IMR-90 (cell line): ENCODE measurements at regions not wholly inside any gene's neighbourhood (a gene's known extent, or its start where the extent isn't known, plus 50 kb on each side); places are given as distances from the start of the nearest gene placed in this dataset.

Experiments
- ATAC-seq: fragments of 200-7000 bp; cut with Tn5 transposase; 2 replicates; pipeline ENCODE4 v1.9.1; 2020; ENCODE audit warnings: low read depth, mild to moderate bottlenecking, moderate library complexity
- BruUV-seq: library from RNA; stranded (reverse); fragments of 400-500 nt; replicated peaks from 2 replicates; lab custom pipeline; 2021; lab: Mats Ljungman, UMichigan
- CTCF ChIA-PET: fragments of 300-600 bp; formaldehyde crosslinking; extraction: SDS; loops from one replicate; lab custom pipeline; 2021; ENCODE audit warnings: antibody characterized with exemption; lab: Yijun Ruan, JAX
- POLR2A ChIA-PET: fragments of 300-600 bp; sonication (Branson Sonifier 250); formaldehyde crosslinking; loops from one replicate; lab custom pipeline; 2022; ENCODE audit warnings: antibody characterized with exemption; ENCODE audit not compliant: unreplicated experiment; lab: Charles Lee
- DNase-seq: peaks from one replicate; pipeline ENCODE4 v3.0.0; 2013
- H2AFZ ChIP-seq: replicated peaks from 2 replicates; pipeline ENCODE3; 2013; ENCODE audit warnings: low read length, mild to moderate bottlenecking; ENCODE audit not compliant: poor library complexity
- H2AK5ac ChIP-seq: 2 replicates; pipeline ENCODE4 v1.6.1; 2013; ENCODE audit warnings: low read depth, low read length, inconsistent platforms
- H2AK9ac ChIP-seq: replicated peaks from 2 replicates; pipeline ENCODE3; 2013; ENCODE audit warnings: mild to moderate bottlenecking, low read depth, low read length, moderate library complexity; ENCODE audit not compliant: poor library complexity
- H2BK120ac ChIP-seq: 2 replicates; pipeline ENCODE4 v1.6.1; 2013; ENCODE audit warnings: low read depth, low read length, inconsistent platforms
- H2BK15ac ChIP-seq: 3 replicates; pipeline ENCODE4 v1.6.1; 2013; ENCODE audit warnings: low read depth, low read length, inconsistent platforms
- H2BK20ac ChIP-seq: 2 replicates; pipeline ENCODE4 v1.6.1; 2013; ENCODE audit warnings: low read depth, mild to moderate bottlenecking, inconsistent platforms, low read length, moderate library complexity
- H2BK5ac ChIP-seq: 2 replicates; pipeline ENCODE4 v1.6.1; 2013; ENCODE audit warnings: mild to moderate bottlenecking, low read depth, low read length, inconsistent platforms; ENCODE audit not compliant: poor library complexity, severe bottlenecking
- H3K14ac ChIP-seq: replicated peaks from 2 replicates; pipeline ENCODE4 v1.6.1; 2013; ENCODE audit warnings: low read depth, low read length, inconsistent platforms
- H3K18ac ChIP-seq: 2 replicates; pipeline ENCODE4 v1.6.1; 2013; ENCODE audit warnings: low read depth, low read length, control low read depth
- H3K23ac ChIP-seq: 2 replicates; pipeline ENCODE4 v1.6.1; 2013; ENCODE audit warnings: low read depth, low read length, inconsistent platforms
- H3K27ac ChIP-seq: 2 replicates; pipeline ENCODE4 v1.5.1; 2013; ENCODE audit warnings: mild to moderate bottlenecking, control low read depth, low read length; ENCODE audit not compliant: insufficient read depth
- H3K27me3 ChIP-seq: 2 replicates; pipeline ENCODE4 v1.6.1; 2013; ENCODE audit warnings: low read length; ENCODE audit not compliant: control insufficient read depth, insufficient read depth
- H3K36me3 ChIP-seq: 2 replicates; pipeline ENCODE4 v1.6.1; 2013; ENCODE audit warnings: low read length, mixed read lengths; ENCODE audit not compliant: control insufficient read depth, insufficient read depth
- H3K4ac ChIP-seq: 2 replicates; pipeline ENCODE4 v1.6.1; 2013; ENCODE audit warnings: low read depth, low read length, inconsistent platforms
- H3K4me1 ChIP-seq: 2 replicates; pipeline ENCODE4 v1.6.1; 2013; ENCODE audit warnings: low read length, mixed read lengths; ENCODE audit not compliant: control insufficient read depth, insufficient read depth
- H3K4me2 ChIP-seq: 2 replicates; pipeline ENCODE4 v1.6.1; 2013; ENCODE audit warnings: low read depth, mild to moderate bottlenecking, control low read depth, low read length, moderate library complexity
- H3K4me3 ChIP-seq: 2 replicates; pipeline ENCODE4 v1.5.1; 2013; ENCODE audit warnings: low read depth, mild to moderate bottlenecking, control low read depth, low read length, moderate library complexity; ENCODE audit not compliant: insufficient read depth
- H3K56ac ChIP-seq: 2 replicates; pipeline ENCODE4 v1.6.1; 2013; ENCODE audit warnings: low read length, inconsistent platforms; ENCODE audit not compliant: insufficient read depth; ENCODE audit errors: extremely low read depth
- H3K79me1 ChIP-seq, 2 experiments: 2 replicates each; pipeline ENCODE4 v1.6.1; 2013; ENCODE audit warnings: low read length in 2 of 2, inconsistent platforms in 1 of 2, low read depth in 1 of 2
- H3K9ac ChIP-seq: 2 replicates; pipeline ENCODE4 v1.6.1; 2013; ENCODE audit warnings: low read depth, low read length, control low read depth
- H3K9me1 ChIP-seq: 2 replicates; pipeline ENCODE4 v1.6.1; 2013; ENCODE audit warnings: low read length, inconsistent platforms; ENCODE audit not compliant: insufficient read depth
- H3K9me3 ChIP-seq: 2 replicates; pipeline ENCODE4 v1.6.1; 2013; ENCODE audit warnings: low read length; ENCODE audit not compliant: control insufficient read depth, insufficient read depth
- H4K20me1 ChIP-seq: 2 replicates; pipeline ENCODE4 v1.6.1; 2013; ENCODE audit warnings: low read length, inconsistent platforms; ENCODE audit not compliant: insufficient read depth
- H4K5ac ChIP-seq: 2 replicates; pipeline ENCODE4 v1.6.1; 2013; ENCODE audit warnings: mild to moderate bottlenecking, low read depth, low read length, control low read depth
- H4K8ac ChIP-seq, 2 experiments: 2 replicates each; pipeline ENCODE4 v1.6.1; 2013; ENCODE audit warnings: low read depth in 2 of 2, low read length in 2 of 2, control low read depth in 1 of 2, inconsistent platforms in 1 of 2
- H4K91ac ChIP-seq: 2 replicates; pipeline ENCODE4 v1.6.1; 2013; ENCODE audit warnings: low read depth, low read length, inconsistent platforms; ENCODE audit not compliant: insufficient read depth
- BHLHE40 ChIP-seq: fragments of 150-350 bp; IDR thresholded peaks from 2 replicates; pipeline ENCODE4 v1.6.1; 2016; ENCODE audit warnings: mild to moderate bottlenecking, low read depth, low read length
- CEBPB ChIP-seq: IDR thresholded peaks from 2 replicates; pipeline ENCODE4 v1.6.1; 2012; ENCODE audit warnings: low read depth, low read length, improper control_type of control experiment
- MAFK ChIP-seq: IDR thresholded peaks from 2 replicates; pipeline ENCODE4 v1.6.1; 2012; ENCODE audit warnings: low read depth, low read length, improper control_type of control experiment
- MAZ ChIP-seq: IDR thresholded peaks from 2 replicates; pipeline ENCODE4 v1.6.1; 2012; ENCODE audit warnings: low read depth, mild to moderate bottlenecking, low read length, improper control_type of control experiment, moderate library complexity, borderline replicate concordance
- MXI1 ChIP-seq: IDR thresholded peaks from 2 replicates; pipeline ENCODE4 v1.6.1; 2012; ENCODE audit warnings: low read depth, mild to moderate bottlenecking, low read length, moderate library complexity, borderline replicate concordance
- POLR2A ChIP-seq: IDR thresholded peaks from 2 replicates; pipeline ENCODE4 v1.6.1; 2012; ENCODE audit warnings: mild to moderate bottlenecking, low read depth, low read length
- RAD21 ChIP-seq: IDR thresholded peaks from 2 replicates; pipeline ENCODE4 v1.6.1; 2012; ENCODE audit warnings: low read length, improper control_type of control experiment
- RFX5 ChIP-seq: IDR thresholded peaks from 2 replicates; pipeline ENCODE4 v1.8.0; 2012; ENCODE audit warnings: low read depth, mild to moderate bottlenecking, low read length, moderate library complexity
- SMC3 ChIP-seq: fragments of 150-350 bp; IDR thresholded peaks from 2 replicates; pipeline ENCODE4 v1.6.1; 2016; ENCODE audit warnings: low read depth, mild to moderate bottlenecking, antibody characterized with exemption, low read length, moderate library complexity
- WGBS, 2 experiments: methylation state at CpG; one replicate each; pipeline versions ENCODE4 v1.1.5 to v1.1.7; 2013; ENCODE audit warnings: missing lambda C conversion rate in 2 of 2; ENCODE audit not compliant: insufficient read length in 1 of 2; ENCODE audit errors: extremely low coverage in 2 of 2; 5-methylcytosine and 5-hydroxymethylcytosine counted together
- dilution Hi-C: fragments of 300-500 bp; cut with HindIII; formaldehyde crosslinking; loops from one replicate; pipeline ENCODE4 v1.14.3; 2018; ENCODE audit warnings: low sequenced_read_pairs; ENCODE audit not compliant: unreplicated experiment
- in situ Hi-C: fragments of 300-500 bp; cut with MboI; formaldehyde crosslinking; loops from 3 replicates; pipeline ENCODE4 v1.14.3; 2019; ENCODE audit warnings: low sequenced_read_pairs, inconsistent platforms, mixed read lengths
- intact Hi-C: fragments of 100-400 bp; cut with micrococcal nuclease; formaldehyde crosslinking; loops from 2 replicates; pipeline ENCODE4 v1.10.0; 2022
- TF ChIP-seq, protein P1 (sequence below): fragments of 150-350 bp; IDR thresholded peaks from 2 replicates; pipeline ENCODE4 v1.6.1; 2016; ENCODE audit warnings: low read depth, mild to moderate bottlenecking, low read length, moderate library complexity, borderline replicate concordance
- TF ChIP-seq, protein P2 (sequence below): conservative IDR thresholded peaks from 2 replicates; pipeline ENCODE4 v1.5.1; 2012; ENCODE audit warnings: mild to moderate bottlenecking, low read depth, low read length, improper control_type of control experiment

DNA sequence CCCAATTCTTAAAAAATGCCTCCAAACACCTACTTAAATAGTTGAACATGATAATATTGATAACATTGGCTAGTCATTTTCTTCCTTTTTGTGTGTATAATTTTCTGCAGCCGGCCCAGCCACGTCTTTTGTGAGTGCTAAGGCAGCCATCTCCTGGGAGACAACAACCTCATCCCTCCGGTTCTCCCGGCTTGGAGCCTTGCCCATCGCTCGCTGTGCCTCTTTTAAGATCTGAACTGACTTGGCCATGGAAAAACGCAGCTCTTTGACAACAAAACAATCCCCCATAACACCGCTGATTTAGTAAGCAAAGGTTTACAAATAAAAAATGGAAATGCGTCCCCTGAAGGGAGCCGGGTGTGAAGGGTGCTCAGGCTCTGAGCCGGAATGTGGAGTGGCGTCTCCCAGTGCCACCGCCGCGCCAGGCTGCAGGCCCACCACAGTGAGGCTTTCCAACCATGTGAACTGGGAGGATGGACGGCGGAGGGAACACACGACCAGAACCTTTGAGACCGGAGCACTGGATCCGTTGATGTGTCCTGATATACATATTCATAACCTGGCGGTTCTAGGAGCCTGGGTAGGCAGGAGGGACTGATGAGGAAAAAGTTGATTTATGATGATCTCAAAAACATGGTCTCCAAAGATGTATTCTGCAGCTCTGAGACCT, 87.4 kb downstream of the SMIM21 start:
- ATAC-seq, result no peak
- H4K8ac ChIP-seq, result no peak overlapping the region

More for the DNA sequence above, 87.4 kb downstream of the SMIM21 start:
- BruUV-seq, result no TSS peak
- Histone ChIP-seq H2BK120ac (no peak overlapping the region), H3K23ac (no peak overlapping the region), H3K4me3 (no peak overlapping the region), H3K4ac (no peak overlapping the region), H3K27me3 (peaks cover 2% of the 10 kb centered on the region; the same call in 1 of the 2 replicates), H2BK20ac (no peak overlapping the region), H3K9ac (no peak overlapping the region), H3K14ac (no peak overlapping the region), H2BK15ac (no peak overlapping the region), H2AFZ (no peak overlapping the region), H3K18ac (no peak overlapping the region), H3K56ac (no peak overlapping the region), H2AK9ac (no peak overlapping the region), H3K4me1 (no peaks in the 10 kb centered on the region), H3K36me3 (no peaks in the 10 kb centered on the region), H4K20me1 (no peaks in the 10 kb centered on the region), H3K4me2 (no peak overlapping the region), H4K91ac (no peak overlapping the region), H3K9me3 (no peaks in the 10 kb centered on the region), H4K5ac (no peak overlapping the region), H2BK5ac (no peak overlapping the region), H3K9me1 (no peaks in the 10 kb centered on the region), H2AK5ac (no peak overlapping the region), H3K79me1 (no peaks in the 10 kb centered on the region), H3K27ac (no peak overlapping the region)
- dilution Hi-C loops (no loop called here), intact Hi-C loops (no loop called here), in situ Hi-C loops (no loop called here)
- POLR2A ChIA-PET, result interaction anchor here (0.6 kb wide), 1 partner anchor 358 kb away, joined by 3 read pairs; no protein-coding TSS in a partner anchor
- no peak for DNase-seq
- CTCF ChIA-PET, result interaction anchor here (0.6 kb wide), 1 partner anchor 13 kb away, joined by 3 read pairs; no protein-coding TSS in a partner anchor
- no peak for TF ChIP-seq MXI1
- TF ChIP-seq, protein P1, sequence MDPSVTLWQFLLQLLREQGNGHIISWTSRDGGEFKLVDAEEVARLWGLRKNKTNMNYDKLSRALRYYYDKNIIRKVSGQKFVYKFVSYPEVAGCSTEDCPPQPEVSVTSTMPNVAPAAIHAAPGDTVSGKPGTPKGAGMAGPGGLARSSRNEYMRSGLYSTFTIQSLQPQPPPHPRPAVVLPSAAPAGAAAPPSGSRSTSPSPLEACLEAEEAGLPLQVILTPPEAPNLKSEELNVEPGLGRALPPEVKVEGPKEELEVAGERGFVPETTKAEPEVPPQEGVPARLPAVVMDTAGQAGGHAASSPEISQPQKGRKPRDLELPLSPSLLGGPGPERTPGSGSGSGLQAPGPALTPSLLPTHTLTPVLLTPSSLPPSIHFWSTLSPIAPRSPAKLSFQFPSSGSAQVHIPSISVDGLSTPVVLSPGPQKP, result no peak
- TF ChIP-seq MAFK, result no peak
- TF ChIP-seq, protein P2, sequence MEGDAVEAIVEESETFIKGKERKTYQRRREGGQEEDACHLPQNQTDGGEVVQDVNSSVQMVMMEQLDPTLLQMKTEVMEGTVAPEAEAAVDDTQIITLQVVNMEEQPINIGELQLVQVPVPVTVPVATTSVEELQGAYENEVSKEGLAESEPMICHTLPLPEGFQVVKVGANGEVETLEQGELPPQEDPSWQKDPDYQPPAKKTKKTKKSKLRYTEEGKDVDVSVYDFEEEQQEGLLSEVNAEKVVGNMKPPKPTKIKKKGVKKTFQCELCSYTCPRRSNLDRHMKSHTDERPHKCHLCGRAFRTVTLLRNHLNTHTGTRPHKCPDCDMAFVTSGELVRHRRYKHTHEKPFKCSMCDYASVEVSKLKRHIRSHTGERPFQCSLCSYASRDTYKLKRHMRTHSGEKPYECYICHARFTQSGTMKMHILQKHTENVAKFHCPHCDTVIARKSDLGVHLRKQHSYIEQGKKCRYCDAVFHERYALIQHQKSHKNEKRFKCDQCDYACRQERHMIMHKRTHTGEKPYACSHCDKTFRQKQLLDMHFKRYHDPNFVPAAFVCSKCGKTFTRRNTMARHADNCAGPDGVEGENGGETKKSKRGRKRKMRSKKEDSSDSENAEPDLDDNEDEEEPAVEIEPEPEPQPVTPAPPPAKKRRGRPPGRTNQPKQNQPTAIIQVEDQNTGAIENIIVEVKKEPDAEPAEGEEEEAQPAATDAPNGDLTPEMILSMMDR, result no peak
- TF ChIP-seq SMC3, result no peak
- no peak for TF ChIP-seq RAD21
- no peak for TF ChIP-seq MAZ
- TF ChIP-seq RFX5, result no peak
- TF ChIP-seq BHLHE40, result no peak
- TF ChIP-seq POLR2A, result no peak
- TF ChIP-seq CEBPB, result no peak
- 94% methylated on average over 9 of the region's 21 CpGs; no CpG with 5 or more reads in 1 of the 2 experiments for WGBS, 2 experiments
